NB4 (cell line): ENCODE measurements at regions not wholly inside any gene's neighbourhood (a gene's known extent, or its start where the extent isn't known, plus 50 kb on each side); places are given as distances from the start of the nearest gene placed in this dataset.

ENCODE experiments used
- POLR2A ChIP-seq: IDR thresholded peaks from 2 replicates; pipeline ENCODE4 v1.6.1; 2011; ENCODE audit warnings: mild to moderate bottlenecking; ENCODE audit not compliant: insufficient read length; ENCODE audit errors: extremely low read depth
- TF ChIP-seq, protein P1 (sequence below): IDR thresholded peaks from one replicate; pipeline ENCODE4 v1.5.1; 2012; ENCODE audit warnings: low read depth, low read length

DNA sequence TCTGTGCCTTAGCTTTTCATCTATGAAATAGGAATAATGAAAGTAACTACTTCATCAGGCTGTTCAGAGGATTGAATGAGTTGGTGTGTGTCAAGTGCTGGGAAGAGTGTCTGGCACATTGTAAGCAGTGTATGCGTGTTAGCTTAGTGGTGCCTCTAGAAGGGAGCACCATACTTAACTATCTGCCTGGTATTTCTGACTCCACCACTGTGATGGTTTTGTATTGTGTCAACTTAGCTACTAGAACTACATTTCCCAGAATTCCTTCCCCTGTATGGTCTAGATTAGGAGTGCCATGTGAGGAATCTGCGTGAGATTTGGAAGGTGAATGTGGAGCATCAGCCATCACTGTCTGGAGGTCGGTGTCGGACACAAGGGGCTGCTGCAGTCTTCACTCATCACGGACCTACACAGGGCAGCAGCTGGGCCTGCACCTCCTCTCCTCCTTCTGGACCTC is 115.4 kb upstream of the GALNT15 start:
- no peak for TF ChIP-seq POLR2A
- TF ChIP-seq, protein P1, sequence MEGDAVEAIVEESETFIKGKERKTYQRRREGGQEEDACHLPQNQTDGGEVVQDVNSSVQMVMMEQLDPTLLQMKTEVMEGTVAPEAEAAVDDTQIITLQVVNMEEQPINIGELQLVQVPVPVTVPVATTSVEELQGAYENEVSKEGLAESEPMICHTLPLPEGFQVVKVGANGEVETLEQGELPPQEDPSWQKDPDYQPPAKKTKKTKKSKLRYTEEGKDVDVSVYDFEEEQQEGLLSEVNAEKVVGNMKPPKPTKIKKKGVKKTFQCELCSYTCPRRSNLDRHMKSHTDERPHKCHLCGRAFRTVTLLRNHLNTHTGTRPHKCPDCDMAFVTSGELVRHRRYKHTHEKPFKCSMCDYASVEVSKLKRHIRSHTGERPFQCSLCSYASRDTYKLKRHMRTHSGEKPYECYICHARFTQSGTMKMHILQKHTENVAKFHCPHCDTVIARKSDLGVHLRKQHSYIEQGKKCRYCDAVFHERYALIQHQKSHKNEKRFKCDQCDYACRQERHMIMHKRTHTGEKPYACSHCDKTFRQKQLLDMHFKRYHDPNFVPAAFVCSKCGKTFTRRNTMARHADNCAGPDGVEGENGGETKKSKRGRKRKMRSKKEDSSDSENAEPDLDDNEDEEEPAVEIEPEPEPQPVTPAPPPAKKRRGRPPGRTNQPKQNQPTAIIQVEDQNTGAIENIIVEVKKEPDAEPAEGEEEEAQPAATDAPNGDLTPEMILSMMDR, result no peak
